Stimulated activated CD8-positive, alpha-beta memory T cell treated with anti-CD3 and anti-CD28 coated beads, Interleukin-4, amount 100 ng/mL, for 4 hours (primary cell): ENCODE measurements at regions not wholly inside any gene's neighbourhood (a gene's known extent, or its start where the extent isn't known, plus 50 kb on each side); places are given as distances from the start of the nearest gene placed in this dataset.

Source experiments
- DNase-seq, 2 donors: peaks; one replicate each; pipeline ENCODE4 v3.0.0-alpha.2; 2020; ENCODE audit warnings: low read depth in 2 of 2, low spot score in 1 of 2

- DNase-seq: peak; percentile 9 to 12
Measured at GRCh38 chr14:75333606-75334548, 55.2 kb downstream of the FOS start.

- no peak for DNase-seq
Measured at GRCh38 chr14:75334549-75335051, 56.0 kb downstream of the FOS start.

GRCh38 chr14:75335571-75335970, 56.9 kb downstream of the FOS start:
- DNase-seq: no peak

- DNase-seq: no peak
Measured at GRCh38 chr14:75338398-75338797, 59.8 kb downstream of the FOS start.

DNA sequence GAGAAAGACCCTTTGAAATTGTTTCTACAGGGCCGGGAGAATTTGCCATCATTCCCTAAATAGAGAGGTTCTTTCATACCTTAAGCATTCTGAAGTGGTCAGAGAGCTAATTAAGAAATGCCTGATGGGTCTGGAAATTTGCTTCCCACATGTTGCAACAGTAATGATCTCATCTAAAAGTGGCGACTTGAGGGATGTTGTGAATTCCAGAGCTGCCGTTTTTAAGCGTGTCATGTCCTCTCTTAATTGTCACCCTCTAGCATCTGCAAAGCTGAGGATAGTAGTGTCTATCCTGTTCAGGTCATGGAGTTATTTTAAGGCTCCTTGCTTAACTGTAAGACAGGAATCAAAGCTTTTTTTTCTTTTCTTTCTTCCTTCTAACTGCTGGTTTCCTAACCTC, 60.4 kb downstream of the FOS start:
- no peak for DNase-seq

- DNase-seq: no peak
Measured at GRCh38 chr14:75340921-75341320, 62.3 kb downstream of the FOS start.

GRCh38 chr14:75341620-75342019, 63.0 kb downstream of the FOS start:
- no peak for DNase-seq

- no peak for DNase-seq
Measured at GRCh38 chr14:75342762-75343599, 64.4 kb downstream of the FOS start.

DNA sequence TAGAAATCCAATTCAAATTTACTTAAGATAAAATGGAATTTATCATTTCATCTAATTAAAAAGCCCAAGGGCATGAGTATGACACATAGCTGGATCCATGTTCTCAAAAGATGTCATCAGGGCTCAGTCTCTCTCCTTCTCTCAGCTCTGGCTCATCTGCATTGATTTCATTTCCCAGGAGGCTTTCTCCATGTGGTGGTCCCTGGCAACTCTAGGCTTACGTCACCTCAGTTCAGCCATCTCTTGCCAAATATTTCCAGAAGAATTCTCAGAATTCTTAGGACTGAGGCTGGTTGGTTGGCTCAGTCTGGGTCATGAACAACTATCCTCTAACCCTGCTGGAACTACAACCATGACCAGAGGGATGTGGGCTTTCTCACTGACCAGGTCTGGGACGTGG, 65.3 kb downstream of the FOS start:
- DNase-seq: no peak

- DNase-seq: no peak
Measured at GRCh38 chr14:75344411-75344810, 65.8 kb downstream of the FOS start.

DNA sequence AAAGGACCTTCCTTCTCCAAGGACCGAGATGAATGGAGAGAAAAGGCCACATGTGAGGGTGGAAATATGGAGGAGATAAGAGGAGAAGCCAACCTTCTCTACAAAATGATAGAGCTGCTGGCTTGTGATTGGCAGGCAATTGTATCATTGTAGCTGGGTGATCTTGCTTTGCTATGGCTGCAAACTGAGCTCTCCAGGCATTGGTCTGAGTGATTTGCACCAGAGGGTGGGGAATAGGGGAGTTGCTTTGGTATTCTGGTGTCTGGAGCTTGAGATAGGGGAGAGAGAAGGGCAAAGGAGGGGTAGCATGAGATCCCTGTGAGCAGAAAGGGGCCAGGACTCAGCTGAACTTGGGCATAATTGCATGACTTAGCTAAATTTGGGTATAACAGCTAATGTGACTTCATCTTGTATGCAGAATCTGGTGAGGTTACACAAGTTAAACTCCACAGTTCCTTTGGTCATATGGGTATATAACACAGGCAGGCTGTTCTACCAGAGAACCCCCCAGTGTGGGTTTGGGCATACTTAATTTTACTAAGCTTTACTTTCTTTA, 72.0 kb downstream of the FOS start:
- DNase-seq: no peak

DNA sequence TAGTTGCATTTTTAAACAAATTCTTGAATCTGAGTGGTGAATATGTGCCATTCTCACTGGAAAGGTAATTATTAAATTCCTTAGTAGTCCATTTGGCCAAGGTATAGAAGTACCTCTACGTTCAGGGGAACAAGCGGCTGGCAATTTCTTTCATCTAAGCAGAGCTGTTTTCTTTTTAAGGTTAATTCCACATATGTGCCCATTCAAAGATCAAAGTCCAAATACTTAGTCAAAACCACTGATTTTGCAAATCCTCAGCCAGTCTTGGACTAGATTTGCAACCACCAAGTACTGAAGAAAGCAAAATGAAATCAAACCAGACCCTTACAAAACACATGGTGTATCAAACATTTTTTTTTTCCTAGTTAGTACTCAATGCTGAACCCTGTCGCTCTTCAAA, 68.7 kb upstream of the JDP2 start:
- no peak for DNase-seq

GRCh38 chr14:75361041-75361440, 66.8 kb upstream of the JDP2 start:
- DNase-seq: no peak

GRCh38 chr14:75361751-75362433, 65.9 kb upstream of the JDP2 start:
- no peak for DNase-seq

DNA sequence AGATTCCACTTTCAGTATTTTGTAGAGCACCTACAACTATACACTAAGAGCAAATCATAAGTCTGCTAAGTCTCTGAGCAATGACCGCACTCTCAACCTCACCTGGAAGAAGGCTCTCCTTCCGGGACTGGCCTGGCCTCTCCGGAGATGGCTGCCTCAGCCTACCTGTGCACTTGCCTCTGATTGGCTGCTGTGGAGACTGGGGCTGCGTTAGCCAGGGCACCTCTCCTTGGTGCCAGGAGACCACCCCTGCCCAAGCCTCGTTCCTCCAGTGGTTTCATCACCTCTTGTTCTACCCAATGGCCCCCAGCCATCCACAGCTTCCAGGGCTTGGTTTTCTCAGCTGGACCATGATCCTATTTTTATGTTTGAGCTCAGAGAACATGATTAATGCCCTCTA, 64.7 kb upstream of the JDP2 start:
- no peak for DNase-seq

DNA sequence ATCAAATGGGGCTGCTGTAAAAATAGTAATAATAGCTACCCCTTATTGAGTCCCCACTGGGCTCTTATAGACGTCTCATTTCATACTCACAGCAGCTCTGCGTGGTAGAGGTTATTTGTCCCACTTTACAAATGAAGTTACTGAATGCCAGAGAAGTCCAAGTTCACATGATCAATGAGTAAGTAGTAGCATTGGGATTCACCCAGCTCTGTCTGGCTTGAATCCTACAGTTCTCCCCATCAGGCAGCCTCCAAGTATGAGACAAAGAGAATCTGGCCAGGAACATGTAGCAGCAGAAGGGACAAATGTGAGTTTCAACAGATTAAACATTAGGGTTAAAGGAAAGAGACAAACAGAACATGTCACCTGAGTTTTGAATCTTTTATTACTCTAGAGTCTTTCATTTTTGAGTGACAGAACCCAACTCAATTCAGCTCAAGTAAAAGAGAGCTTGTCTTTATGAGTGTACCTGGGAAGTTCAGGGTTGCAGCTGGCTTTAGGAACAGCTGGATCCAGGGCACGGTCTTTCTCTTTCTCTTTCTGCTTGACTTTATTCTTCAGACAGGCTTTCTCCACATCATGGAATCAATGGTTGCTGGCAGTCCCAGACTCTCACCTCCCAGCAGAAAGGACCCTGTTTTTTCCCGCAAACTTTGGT, 64.1 kb upstream of the JDP2 start:
- DNase-seq: no peak

DNA sequence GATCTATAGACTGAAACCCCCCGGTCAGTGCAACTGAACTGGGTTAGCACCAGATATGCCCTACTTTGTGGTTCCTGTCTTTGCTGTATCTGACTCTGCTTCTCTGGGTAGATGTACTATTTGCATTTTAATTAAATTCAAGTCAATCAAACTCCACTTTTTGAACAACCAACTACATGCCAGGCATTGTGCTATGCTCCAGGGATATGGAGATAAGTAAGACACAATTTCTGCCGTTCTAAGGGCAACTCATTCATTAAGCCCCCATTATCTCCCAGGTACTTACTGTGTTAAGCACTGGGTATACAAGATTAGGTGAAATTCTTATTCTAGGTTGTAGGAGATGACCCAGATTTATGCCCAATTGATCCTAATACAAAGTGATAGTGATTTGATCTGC, 62.7 kb upstream of the JDP2 start:
- DNase-seq: no peak

GRCh38 chr14:75366963-75367362, 60.9 kb upstream of the JDP2 start:
- DNase-seq: no peak

DNA sequence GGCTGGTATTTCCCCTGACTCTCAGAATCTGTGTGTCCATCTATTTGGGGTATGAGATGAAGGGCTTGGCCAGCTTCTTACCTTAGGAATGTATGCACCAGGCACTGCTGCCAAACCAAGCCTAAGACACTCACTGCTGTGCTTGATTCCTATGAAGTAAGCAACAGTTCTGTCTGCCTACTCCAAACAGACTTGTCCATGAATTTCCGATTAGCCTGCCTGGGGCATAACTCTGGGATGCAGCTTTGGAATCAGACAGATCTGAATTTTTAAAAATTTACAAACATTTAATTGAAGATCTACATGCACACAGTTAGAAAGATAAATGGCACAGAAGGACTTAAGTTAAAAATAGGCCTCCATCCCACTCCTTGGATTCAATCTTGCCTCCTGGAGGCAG, 59.5 kb upstream of the JDP2 start:
- DNase-seq: no peak

DNA sequence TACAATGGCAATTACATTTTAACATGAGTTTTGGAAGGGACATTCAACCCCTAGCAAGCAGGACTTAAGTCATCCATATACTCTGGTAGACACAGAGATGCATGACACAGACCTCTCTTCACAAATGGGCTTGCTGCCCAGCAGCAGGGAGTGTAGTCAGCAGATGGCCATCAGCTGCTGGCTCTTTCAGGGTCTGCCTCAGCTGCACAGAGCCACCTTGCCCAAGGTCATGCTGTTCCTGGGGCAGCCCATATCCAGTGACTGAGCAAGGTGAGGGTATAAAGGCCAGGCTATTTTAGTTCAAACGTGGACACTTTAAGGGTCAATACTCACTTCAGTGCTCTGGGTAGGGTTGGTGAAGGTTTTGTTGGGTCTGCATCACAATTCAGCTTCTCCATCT, 58.3 kb upstream of the JDP2 start:
- DNase-seq: no peak
